SJSA1 (cell line): ENCODE measurements at regions not wholly inside any gene's neighbourhood (a gene's known extent, or its start where the extent isn't known, plus 50 kb on each side); places are given as distances from the start of the nearest gene placed in this dataset.
A peak's percentile ranks its signal among the peaks of the same experiment; 100 is the strongest.
"Not testable (repeated sequence)": the region's sequence is repeated elsewhere in the genome, so short reads cannot be mapped to it uniquely, and the experiment has no call there.

Source experiments
- DNase-seq, 2 experiments: peaks; one replicate each; pipeline ENCODE4 v3.0.0-alpha.2; 2015 to 2020; ENCODE audit warnings: low spot score in 2 of 2, low read depth in 1 of 2
- H3K27ac ChIP-seq: fragments of 250-450 bp; sonication (Bioruptor Pico); 2 replicates; pipeline ENCODE4 v1.5.1; 2020; ENCODE audit warnings: mild to moderate bottlenecking, moderate library complexity
- H3K27me3 ChIP-seq: fragments of 250-450 bp; sonication (Bioruptor Pico); replicated peaks from 2 replicates; pipeline ENCODE4 v1.5.1; 2020; ENCODE audit warnings: mild to moderate bottlenecking, moderate library complexity
- H3K36me3 ChIP-seq: fragments of 250-450 bp; sonication (Bioruptor Pico); 2 replicates; pipeline ENCODE4 v1.5.1; 2020; ENCODE audit warnings: mild to moderate bottlenecking
- H3K4me1 ChIP-seq: fragments of 250-450 bp; sonication (Bioruptor Pico); replicated peaks from 2 replicates; pipeline ENCODE4 v1.6.1; 2021; ENCODE audit warnings: mild to moderate bottlenecking
- H3K4me3 ChIP-seq: fragments of 250-450 bp; sonication (Bioruptor Pico); 2 replicates; pipeline ENCODE4 v1.5.1; 2020; ENCODE audit warnings: mild to moderate bottlenecking
- H3K9me3 ChIP-seq: fragments of 250-450 bp; sonication (Bioruptor Pico); replicated peaks from 2 replicates; pipeline ENCODE4 v1.5.1; 2020; ENCODE audit warnings: mild to moderate bottlenecking

DNA sequence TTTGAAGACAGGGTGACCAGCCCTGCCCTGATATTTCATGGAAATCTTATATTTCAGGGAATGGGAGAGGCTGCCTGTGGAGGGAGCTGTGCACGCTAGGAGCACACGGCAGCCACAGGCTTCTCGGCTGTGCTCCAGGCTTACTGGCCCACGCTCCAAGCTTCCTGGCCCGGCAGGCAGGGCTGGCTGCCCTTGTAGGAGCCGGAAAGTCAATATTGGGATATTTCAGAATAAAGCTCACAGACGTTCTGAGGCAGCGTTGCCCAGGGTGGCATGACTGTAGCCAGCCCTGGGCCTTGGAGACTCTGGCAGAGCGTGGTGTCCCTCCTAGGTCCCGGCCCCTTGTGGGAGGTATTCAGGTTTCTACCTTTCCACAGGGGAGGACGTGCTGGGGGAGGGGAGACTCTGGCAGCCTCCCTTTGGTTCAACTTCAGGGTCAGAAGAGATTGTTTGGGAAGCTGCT, 95.6 kb downstream of the NPIPB11 start:
- Histone ChIP-seq H3K36me3 (no peaks in the 10 kb centered on the region), H3K27ac (no peak overlapping the region), H3K27me3 (no peaks in the 10 kb centered on the region), H3K4me3 (no peak overlapping the region), H3K9me3 (no peaks in the 10 kb centered on the region), H3K4me1 (peaks cover 27% of the 10 kb centered on the region)
- no peak for DNase-seq

DNA sequence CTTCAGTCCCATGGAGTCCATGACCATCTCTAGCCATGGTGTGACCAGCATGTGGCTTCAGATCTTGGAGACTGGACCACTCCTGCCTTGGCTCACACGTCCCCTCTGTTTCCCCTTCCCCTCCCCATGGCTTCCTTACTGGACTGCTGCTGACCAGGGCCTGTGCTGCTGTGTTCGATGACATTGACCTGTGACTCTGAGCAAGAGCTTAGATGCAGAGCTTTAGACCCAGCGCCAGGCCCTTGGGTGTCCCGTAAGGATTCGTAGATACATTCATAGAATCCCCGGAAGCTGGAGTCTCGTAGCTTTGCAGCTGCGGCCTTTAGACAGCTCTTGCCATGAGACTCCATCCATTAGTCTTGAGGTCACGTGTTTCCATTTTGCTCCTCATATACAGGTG, 96.3 kb downstream of the NPIPB11 start:
- not testable (repeated sequence) for DNase-seq, H3K4me3 ChIP-seq, H3K27me3 ChIP-seq, H3K27ac ChIP-seq, H3K9me3 ChIP-seq, H3K36me3 ChIP-seq
- peaks cover 25% of the 10 kb centered on the region for H3K4me1 ChIP-seq

DNA sequence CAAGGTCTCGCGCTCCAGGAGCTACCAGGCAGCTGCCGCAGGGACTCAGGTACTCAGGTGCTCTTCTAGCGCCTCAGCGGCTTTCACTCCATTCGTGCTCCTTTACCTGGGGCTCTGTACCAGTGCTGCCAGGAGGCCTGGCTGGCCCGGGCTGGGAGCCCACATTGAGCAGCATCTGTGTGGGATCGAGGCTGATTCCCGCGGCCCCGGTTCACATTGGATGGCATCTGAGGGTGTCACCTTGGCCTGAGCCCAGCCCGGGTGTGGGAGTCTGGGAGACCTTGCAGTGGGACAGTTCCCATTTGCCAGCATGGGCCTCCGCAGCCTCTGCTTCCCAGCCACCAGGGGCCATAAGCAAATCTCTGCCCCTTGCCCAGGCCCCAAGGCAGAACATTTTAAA, 96.9 kb downstream of the NPIPB11 start:
- not testable (repeated sequence) for DNase-seq, H3K27ac ChIP-seq

DNA sequence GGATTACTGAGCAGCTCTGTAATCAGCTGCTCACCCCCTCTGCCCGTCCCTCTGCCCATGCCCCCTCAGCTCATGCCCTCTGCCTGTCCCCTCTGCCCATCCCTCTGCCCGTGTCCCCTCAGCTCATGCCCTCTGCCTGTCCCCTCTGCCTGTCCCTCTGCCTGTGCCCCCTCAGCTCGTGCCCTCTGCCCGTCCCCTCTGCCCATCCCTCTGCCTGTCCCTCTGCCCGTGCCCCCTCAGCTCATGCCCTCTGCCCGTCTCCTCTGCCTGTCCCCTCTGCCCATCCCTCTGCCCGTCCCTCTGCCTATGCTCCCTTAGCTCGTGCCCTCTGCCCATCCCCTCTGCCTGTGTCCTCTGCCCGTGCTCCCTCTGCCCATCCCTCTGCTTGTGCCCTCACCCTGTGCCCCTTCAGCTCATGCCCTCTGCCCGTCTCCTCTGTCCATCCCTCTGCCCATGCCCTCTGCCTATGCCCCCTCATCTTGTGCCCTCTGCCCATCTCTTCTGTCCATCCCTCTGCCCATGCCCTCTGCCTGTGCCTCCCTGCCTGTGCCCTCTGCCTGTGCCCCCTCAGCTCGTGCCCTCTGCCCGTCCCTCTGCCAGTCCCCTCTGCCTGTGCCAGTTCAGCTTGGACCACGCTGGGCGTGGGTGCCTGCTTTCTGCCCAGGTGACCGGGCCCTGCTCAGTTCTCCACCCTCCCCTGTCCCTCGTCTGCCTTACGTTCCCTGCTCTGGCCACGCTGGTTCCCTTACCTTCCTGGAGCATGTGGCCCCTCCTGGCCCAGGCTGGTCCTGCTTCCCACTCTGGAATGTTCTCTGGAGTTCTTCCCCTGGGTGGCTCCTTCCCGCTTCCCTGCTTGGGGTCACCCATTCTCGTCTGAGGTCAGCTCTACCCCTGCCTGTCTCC, 97.6 kb downstream of the NPIPB11 start:
- no peak overlapping the region for H3K27ac ChIP-seq
- H3K36me3 ChIP-seq: no peaks in the 10 kb centered on the region
- no peaks in the 10 kb centered on the region for H3K27me3 ChIP-seq
- H3K4me1 ChIP-seq: peaks cover 25% of the 10 kb centered on the region
- no peak overlapping the region for H3K4me3 ChIP-seq
- DNase-seq: no peak
- H3K9me3 ChIP-seq: no peaks in the 10 kb centered on the region

More for the DNA sequence above, 96.9 kb downstream of the NPIPB11 start:
- peaks cover 25% of the 10 kb centered on the region for H3K4me1 ChIP-seq
- not testable (repeated sequence) for H3K4me3 ChIP-seq, H3K27me3 ChIP-seq, H3K9me3 ChIP-seq, H3K36me3 ChIP-seq

DNA sequence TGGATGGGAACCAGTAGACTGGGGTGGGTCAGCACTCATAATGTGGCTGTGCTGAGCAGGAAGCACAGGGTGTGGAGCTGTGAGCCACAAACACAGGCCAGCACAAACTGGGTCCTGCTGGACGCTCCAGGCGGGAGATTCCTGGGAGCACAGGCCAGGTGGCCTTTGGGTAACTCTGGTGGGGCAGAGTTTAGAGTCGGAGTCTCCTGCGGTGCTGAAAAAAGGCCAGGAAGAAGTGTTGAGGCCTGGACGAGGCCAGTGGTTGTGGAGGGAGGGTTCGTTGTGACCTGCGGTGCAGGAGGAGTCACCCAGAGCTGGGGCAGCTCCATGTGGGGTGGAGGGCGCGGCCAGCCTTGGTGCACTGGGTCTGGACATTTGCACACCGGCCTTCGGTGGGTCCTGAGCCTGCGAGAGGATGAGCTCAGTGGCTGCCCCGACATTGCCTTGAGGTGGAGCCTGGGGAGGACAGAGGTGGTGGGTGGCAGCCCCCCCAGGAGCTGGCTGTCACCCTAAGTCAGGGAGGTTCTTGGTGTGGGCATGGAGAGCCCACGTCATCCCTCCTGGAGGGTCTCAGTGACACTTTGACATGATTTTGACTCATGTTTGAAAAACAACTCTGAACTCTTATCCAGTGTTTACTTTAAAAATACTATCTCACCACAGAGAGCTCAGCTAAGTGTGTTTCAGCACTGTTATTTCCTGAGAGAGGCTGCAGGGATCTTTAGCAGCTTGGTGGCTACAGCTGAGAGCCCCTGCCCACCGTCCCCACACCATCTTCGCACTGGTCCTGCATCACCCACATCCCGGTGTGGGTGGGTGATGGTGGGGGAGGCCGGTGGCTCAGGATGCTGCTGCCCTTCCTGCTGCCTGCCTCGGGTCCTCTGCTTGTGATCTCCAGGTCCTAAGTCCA, 98.7 kb downstream of the NPIPB11 start:
- Histone ChIP-seq H3K4me3 (no peak overlapping the region), H3K27ac (peak overlapping the region; percentile 39)

DNA sequence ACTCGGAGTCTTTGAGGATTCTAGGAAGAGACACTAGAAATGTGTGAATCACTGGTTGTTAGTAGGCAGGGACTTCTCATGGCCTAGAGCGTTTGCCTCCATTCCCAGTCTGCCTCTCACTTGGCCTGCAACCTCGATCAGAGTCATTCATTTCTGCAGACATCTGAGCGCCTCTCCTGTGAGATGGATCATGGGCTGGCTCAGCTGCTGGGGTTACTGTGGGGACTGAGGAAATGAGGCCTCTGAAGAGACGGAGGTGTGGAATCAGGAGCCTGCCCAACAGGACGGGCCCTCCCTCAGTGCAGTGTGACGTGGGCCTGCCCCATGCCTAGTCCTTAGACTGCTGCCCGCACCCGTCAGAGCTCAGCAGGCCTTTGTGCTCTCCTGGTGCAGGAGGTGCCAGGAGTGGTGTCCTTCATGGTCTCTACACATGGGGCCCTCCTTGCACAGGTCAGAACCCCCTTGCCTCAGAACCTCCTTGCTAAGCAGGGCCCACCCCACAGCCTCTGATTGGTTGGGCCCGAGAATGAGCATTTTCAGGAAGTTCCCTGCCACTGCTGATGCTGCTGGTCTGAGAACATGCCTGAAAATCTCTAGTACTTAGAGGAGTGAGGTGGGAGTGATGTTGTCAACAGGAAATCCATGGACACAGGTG, 99.4 kb downstream of the NPIPB11 start:
- peak overlapping the region; percentile 39 for H3K27ac ChIP-seq
- peaks cover 25% of the 10 kb centered on the region for H3K4me1 ChIP-seq
- no peak overlapping the region for H3K4me3 ChIP-seq
- H3K36me3 ChIP-seq: no peaks in the 10 kb centered on the region
- DNase-seq: no peak
- H3K27me3 ChIP-seq: no peaks in the 10 kb centered on the region
- no peaks in the 10 kb centered on the region for H3K9me3 ChIP-seq

More for the DNA sequence above, 98.7 kb downstream of the NPIPB11 start:
- Histone ChIP-seq H3K27me3 (no peaks in the 10 kb centered on the region), H3K4me1 (peaks cover 25% of the 10 kb centered on the region), H3K9me3 (no peaks in the 10 kb centered on the region), H3K36me3 (no peaks in the 10 kb centered on the region)
- DNase-seq: peak; percentile 80 to 87

DNA sequence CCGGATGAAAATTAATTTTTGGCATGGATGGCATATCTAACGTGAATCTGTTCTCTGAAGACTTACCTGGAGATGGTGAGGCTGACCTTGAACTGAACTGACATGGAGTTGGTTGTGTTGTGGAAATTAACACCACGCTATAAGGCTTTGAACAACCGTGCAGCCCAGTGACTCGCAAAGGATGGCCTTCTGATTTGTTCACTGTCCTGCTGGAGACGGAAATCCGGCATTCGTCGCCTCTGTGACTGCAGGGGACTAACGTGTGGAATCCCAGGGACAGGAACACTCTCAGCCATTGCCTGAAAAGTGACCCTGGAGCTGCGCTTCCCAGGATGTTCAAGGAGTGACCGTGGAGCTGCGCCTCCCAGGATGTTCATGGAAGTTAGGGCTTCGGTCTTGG, 100.3 kb downstream of the NPIPB11 start:
- Histone ChIP-seq H3K36me3 (no peaks in the 10 kb centered on the region), H3K27me3 (no peaks in the 10 kb centered on the region), H3K9me3 (no peaks in the 10 kb centered on the region), H3K27ac (no peak overlapping the region), H3K4me3 (no peak overlapping the region), H3K4me1 (peaks cover 25% of the 10 kb centered on the region)
- no peak for DNase-seq

DNA sequence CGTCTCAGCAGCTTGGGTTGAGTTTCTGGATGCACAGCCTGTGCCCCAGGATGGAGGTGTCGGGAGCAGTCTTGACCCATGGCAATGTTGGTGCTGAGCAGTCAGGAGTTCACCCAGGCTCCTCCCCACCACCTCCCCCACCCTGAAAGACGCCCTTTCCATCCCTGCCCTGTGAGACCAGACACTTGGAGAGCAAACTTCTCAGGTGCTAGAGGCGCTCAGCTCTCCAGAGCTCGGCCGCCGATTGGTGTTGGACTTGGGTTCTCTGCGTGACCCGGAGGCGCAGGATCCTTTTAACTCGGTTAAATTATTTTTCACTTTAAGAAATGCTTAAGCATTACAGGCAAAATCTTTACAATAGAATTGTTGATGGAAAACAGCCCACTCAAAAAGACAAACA, 101.5 kb downstream of the NPIPB11 start:
- H3K27me3 ChIP-seq, H3K4me3 ChIP-seq, H3K9me3 ChIP-seq, H3K27ac ChIP-seq, DNase-seq, H3K36me3 ChIP-seq: not testable (repeated sequence)
- peaks cover 25% of the 10 kb centered on the region for H3K4me1 ChIP-seq

DNA sequence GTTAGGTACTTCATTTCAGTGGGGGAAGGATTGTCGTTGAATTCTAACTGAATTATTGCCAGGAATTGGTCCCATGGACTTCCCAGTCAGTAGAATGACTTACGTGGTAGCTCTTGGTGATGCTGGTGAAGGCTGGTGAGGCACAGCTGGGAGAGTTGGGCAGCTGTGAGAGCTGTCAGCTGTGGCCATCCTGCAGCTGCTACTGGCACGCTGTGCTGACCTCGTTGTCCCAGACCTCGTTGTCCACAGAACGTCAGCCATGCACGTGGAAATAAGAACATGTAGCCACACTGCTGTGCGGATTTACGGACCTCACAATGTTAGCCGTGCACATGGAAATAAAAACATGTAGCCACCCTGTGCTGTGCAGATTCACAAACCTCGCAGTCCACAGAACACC, 102.3 kb downstream of the NPIPB11 start:
- Histone ChIP-seq H3K9me3 (no peaks in the 10 kb centered on the region), H3K4me3 (no peak overlapping the region), H3K27me3 (no peaks in the 10 kb centered on the region), H3K4me1 (peaks cover 25% of the 10 kb centered on the region), H3K36me3 (no peaks in the 10 kb centered on the region), H3K27ac (no peak overlapping the region)
- no peak for DNase-seq

DNA sequence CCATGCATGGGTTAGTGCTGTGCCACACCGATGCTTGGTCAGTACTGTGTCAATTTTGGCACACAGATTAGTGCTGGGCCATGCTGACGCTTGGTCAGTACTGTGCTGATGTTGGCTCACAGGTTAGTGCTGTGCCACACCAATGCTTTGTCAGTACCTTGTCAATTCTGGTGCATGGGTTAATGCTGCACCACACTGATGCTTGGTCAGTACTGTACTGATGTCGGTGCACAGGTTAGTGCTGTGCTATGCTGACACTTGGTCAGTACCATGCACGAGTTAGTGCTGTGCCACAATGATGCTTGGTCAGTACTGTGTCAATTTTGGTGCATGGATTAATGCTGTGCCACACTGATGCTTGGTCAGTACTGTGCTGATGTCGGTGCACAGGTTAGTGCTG, 103.0 kb downstream of the NPIPB11 start:
- no peak for DNase-seq
- Histone ChIP-seq H3K4me3 (no peak overlapping the region), H3K36me3 (no peaks in the 10 kb centered on the region), H3K27ac (no peak overlapping the region), H3K27me3 (no peaks in the 10 kb centered on the region), H3K4me1 (peaks cover 18% of the 10 kb centered on the region), H3K9me3 (no peaks in the 10 kb centered on the region)

DNA sequence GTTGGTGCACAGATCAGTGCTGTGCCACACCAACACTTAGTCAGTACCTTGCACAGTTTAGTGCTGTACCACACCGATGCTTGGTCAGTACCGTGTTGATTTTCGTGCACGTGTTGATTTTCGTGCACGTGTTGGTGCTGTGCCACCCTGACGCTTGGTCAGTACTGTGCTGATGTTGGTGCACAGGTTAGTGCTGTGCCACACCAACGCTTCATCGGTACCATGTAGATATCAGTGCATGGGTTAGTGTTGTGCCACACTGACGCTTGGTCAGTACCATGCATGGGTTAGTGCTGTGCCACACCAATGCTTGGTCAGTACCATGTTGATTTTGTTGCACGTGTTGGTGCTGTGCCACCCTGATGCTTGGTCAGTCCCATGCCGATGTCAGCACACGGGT, 103.5 kb downstream of the NPIPB11 start:
- Histone ChIP-seq H3K27me3 (no peaks in the 10 kb centered on the region), H3K4me1 (peaks cover 13% of the 10 kb centered on the region), H3K4me3 (no peak overlapping the region), H3K27ac (no peak overlapping the region), H3K9me3 (no peaks in the 10 kb centered on the region), H3K36me3 (no peaks in the 10 kb centered on the region)
- no peak for DNase-seq

DNA sequence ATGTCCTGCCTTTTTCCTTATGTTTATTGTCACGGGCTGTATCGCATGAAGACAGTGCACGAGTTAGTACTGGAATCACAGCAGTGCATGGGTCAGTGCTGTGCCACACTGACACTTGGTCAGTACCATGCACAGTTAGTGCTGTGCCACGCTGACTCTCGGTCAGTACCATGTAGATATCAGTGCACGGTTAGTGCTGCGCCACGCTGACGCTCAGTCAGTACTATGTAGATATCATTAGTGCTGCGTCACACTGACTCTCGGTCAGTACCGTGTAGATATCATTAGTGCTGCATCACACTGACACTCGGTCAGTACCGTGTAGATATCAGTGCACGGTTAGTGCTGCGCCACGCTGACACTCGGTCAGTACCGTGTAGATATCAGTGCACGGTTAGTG, 104.1 kb downstream of the NPIPB11 start:
- H3K4me1 ChIP-seq, DNase-seq, H3K36me3 ChIP-seq, H3K4me3 ChIP-seq, H3K27me3 ChIP-seq, H3K9me3 ChIP-seq, H3K27ac ChIP-seq: not testable (repeated sequence)

DNA sequence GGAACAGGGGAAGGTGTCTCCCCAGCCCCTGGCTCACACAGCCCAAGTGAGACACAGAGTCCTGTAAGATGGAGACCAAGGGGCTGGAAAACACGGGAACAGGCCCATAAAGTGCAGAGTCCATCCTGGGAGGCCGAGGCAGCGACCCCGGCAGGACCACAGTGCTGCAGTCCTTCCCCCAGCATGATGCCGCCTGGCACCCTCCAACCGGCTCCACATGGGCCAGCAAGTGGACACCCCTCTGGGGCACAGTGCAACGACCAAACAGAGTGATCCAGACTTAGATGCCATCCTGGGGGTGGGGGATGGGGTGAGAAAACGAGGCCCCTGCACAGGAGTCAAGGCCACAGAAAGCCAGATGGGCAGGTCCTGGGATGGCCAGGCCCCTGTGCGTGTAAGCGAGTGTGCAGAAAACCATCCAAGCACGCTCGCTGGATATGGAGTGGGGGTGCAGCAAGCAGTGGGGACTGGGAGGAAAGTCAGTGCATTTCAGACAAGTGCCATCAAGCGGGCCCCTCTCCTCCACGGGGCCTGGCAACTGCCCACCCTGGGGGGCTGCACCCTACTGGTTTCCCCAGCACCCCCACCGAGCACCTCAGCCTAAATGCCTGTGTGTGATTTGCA, 104.7 kb downstream of the NPIPB11 start:
- not testable (repeated sequence) for H3K27me3 ChIP-seq, H3K4me1 ChIP-seq, H3K36me3 ChIP-seq, H3K4me3 ChIP-seq, DNase-seq, H3K9me3 ChIP-seq, H3K27ac ChIP-seq
